ENCODE measurements at regions not wholly inside any gene's neighbourhood (a gene's known extent, or its start where the extent isn't known, plus 50 kb on each side); places are given as distances from the start of the nearest gene placed in this dataset.
"Not testable (repeated sequence)": the region's sequence is repeated elsewhere in the genome, so short reads cannot be mapped to it uniquely, and the experiment has no call there.

DNA sequence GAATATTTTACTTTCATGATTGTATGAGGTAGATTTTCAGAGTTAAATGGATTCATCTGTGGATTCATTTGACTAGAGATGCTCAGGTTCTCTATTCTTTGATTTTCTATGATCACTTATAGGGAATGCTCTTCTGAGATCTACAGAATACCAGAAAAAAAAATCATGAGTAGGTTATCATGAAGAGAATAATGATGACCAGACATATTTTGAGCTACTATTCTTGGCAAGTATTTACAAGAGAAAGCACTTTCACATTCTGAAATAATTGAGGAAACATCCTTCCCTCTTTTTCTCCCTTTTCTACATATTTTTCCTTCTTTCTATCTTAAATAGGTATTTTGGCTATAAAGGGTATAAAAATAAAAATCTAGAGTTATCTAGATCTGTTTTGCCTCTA lies 543.0 kb upstream of the TUSC1 start:
- no peaks in the 10 kb centered on the region for H3K4me1 ChIP-seq
- H3K27me3 ChIP-seq, result no peaks in the 10 kb centered on the region
- ATAC-seq, result no peak

DNA sequence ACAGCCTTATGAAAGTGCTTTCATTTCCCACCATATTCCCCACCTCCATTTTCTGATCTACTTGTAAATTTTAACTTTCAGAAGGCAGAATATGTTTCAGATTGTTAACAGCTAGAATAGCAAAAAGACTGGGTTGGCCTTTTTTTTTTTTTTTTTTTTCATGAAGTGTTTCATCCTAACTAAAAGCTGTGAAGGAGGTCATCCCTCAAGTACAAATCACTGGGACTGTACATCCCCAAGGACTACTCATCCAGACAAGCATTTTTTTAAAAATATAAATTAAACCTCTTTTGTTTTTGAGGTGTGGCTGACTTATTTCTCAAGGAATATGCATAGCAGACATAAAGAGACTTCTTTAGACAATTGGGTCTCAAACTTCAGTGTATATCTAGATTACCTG lies 542.1 kb upstream of the TUSC1 start:
- Histone ChIP-seq H3K9me3 (no peaks in the 10 kb centered on the region), H3K4me3 (no peak overlapping the region), H3K4me1 (no peaks in the 10 kb centered on the region), H3K27ac (no peak overlapping the region), H3K27me3 (no peaks in the 10 kb centered on the region), H3K36me3 (replicated peaks in 1 of 2; ENCODE audit: insufficient read depth in 1 of 2, low read depth in 2 of 2) (no peaks in the 10 kb centered on the region)
- intact Hi-C loops (cut with DNase I), result no loop called here
- DNase-seq, result no peak
- TF ChIP-seq POLR2A (IDR thresholded peaks at IDR 0.05) (no peak), CTCF (IDR thresholded peaks at IDR 0.05) (no peak)
- ATAC-seq, result no peak

More for the DNA sequence above, 543.0 kb upstream of the TUSC1 start:
- no peak overlapping the region for H3K27ac ChIP-seq
- DNase-seq, result no peak
- intact Hi-C loops (cut with DNase I), result no loop called here
- no peaks in the 10 kb centered on the region for H3K9me3 ChIP-seq
- H3K36me3 ChIP-seq (replicated peaks in 1 of 2; ENCODE audit: insufficient read depth in 1 of 2, low read depth in 2 of 2), result no peaks in the 10 kb centered on the region
- no peak overlapping the region for H3K4me3 ChIP-seq
- TF ChIP-seq CTCF (IDR thresholded peaks at IDR 0.05) (no peak), POLR2A (IDR thresholded peaks at IDR 0.05) (no peak)

GRCh38 chr9:26219961-26220360 lies 541.7 kb upstream of the TUSC1 start:
- Histone ChIP-seq H3K27ac (no peak overlapping the region), H3K4me3 (no peak overlapping the region), H3K36me3 (replicated peaks in 1 of 2; ENCODE audit: insufficient read depth in 1 of 2, low read depth in 2 of 2) (no peaks in the 10 kb centered on the region), H3K4me1 (no peaks in the 10 kb centered on the region), H3K27me3 (no peaks in the 10 kb centered on the region), H3K9me3 (no peaks in the 10 kb centered on the region)
- DNase-seq (no peak), ATAC-seq (no peak)
- 66 to 84% methylated on average over 9 of the region's 9 CpGs for WGBS, 2 donors
- intact Hi-C loops (cut with DNase I), result no loop called here
- TF ChIP-seq CTCF (IDR thresholded peaks at IDR 0.05) (no peak), POLR2A (IDR thresholded peaks at IDR 0.05) (no peak)

DNA sequence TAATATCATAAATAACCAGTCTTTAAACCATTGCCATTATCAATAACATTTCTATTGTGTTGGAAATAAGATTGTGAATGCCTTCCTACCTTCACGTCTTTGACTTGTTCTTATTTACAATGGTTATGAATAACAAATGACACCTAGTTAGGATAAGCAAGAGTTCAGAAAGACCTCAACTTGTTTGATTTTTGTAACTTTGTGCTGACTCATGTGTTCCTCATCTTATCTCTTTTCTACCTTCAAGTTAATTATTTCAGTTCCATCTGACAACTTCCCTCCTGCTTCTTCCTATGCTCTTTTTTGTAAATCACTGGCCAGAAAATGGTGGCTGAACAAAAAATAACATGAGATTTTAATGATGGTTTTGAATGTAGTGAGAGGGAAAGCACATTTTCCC lies 538.5 kb upstream of the TUSC1 start:
- DNase-seq, result no peak
- Histone ChIP-seq H3K27me3 (no peaks in the 10 kb centered on the region), H3K27ac (no peak overlapping the region), H3K36me3 (replicated peaks in 1 of 2; ENCODE audit: insufficient read depth in 1 of 2, low read depth in 2 of 2) (no peaks in the 10 kb centered on the region), H3K4me1 (no peaks in the 10 kb centered on the region), H3K9me3 (no peaks in the 10 kb centered on the region), H3K4me3 (no peak overlapping the region)
- intact Hi-C loops (cut with DNase I), result no loop called here
- ATAC-seq, result no peak
- 26 to 33% methylated on average over 1 of the region's 1 CpG for WGBS, 2 donors
- TF ChIP-seq CTCF (IDR thresholded peaks at IDR 0.05) (no peak), POLR2A (IDR thresholded peaks at IDR 0.05) (no peak)

GRCh38 chr9:26214713-26215444 lies 536.6 kb upstream of the TUSC1 start:
- DNase-seq; H3K4me3 ChIP-seq; H3K4me1 ChIP-seq; ATAC-seq; H3K9me3 ChIP-seq; H3K36me3 ChIP-seq (replicated peaks in 1 of 2; ENCODE audit: insufficient read depth in 1 of 2, low read depth in 2 of 2); H3K27me3 ChIP-seq; intact Hi-C loops (cut with DNase I); H3K27ac ChIP-seq: not testable (repeated sequence)
- WGBS, 2 donors, result 87 to 88% methylated on average over 36 of the region's 61 CpGs

Data from body of pancreas (tissue), 4 donors.